GM12872 (cell line): ENCODE measurements at regions not wholly inside any gene's neighbourhood (a gene's known extent, or its start where the extent isn't known, plus 50 kb on each side); places are given as distances from the start of the nearest gene placed in this dataset.

Experiments
- TF ChIP-seq, protein P1 (sequence below): IDR thresholded peaks from 3 replicates; pipeline ENCODE4 v1.5.1; 2011; ENCODE audit warnings: low read depth, mild to moderate bottlenecking, low read length, moderate library complexity; ENCODE audit not compliant: insufficient read depth

DNA sequence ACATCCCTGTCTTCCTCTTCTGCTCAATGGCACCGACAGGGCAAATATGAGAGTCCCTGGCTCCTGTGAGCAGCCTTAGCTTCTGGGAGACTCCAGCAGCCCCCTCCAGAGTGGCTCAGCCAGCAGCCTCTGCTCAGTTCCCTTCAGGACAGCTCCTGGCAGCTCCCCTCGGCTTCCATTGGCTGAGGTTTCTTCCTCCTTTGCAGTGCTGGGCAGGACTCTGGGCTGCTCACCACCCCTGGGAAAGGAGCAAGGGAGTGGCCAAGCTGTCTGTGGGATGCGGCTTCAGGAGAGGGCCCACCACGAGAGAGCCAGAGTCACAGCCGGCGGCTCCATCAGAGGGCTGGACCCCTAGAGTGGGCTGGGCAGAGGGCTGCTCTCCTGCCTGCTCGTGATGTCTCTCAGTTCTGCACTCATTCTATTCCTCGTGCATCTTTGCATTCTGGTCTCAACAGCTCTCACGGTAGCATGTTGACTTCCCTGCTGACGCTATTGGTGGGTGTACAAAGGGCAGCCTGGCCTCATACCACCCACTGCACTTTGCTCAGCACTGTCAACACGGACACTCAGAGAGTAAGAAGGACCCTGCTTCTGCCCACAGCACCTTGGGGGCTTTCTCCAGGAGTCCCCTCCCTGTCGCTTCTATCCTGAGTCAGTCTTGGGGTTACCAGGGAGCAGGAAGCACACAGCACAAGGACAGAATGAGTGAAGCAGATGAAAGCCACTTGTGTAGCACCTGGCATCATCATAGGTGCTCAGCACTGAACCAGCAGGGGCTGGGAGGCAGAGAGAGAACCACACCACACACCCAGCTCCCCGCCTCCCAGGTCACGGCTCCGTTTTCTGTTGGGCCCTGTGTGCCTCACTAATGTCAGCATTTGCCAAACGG, 80.9 kb upstream of the ALDH1B1 start:
- TF ChIP-seq, protein P1, sequence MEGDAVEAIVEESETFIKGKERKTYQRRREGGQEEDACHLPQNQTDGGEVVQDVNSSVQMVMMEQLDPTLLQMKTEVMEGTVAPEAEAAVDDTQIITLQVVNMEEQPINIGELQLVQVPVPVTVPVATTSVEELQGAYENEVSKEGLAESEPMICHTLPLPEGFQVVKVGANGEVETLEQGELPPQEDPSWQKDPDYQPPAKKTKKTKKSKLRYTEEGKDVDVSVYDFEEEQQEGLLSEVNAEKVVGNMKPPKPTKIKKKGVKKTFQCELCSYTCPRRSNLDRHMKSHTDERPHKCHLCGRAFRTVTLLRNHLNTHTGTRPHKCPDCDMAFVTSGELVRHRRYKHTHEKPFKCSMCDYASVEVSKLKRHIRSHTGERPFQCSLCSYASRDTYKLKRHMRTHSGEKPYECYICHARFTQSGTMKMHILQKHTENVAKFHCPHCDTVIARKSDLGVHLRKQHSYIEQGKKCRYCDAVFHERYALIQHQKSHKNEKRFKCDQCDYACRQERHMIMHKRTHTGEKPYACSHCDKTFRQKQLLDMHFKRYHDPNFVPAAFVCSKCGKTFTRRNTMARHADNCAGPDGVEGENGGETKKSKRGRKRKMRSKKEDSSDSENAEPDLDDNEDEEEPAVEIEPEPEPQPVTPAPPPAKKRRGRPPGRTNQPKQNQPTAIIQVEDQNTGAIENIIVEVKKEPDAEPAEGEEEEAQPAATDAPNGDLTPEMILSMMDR, result no peak

DNA sequence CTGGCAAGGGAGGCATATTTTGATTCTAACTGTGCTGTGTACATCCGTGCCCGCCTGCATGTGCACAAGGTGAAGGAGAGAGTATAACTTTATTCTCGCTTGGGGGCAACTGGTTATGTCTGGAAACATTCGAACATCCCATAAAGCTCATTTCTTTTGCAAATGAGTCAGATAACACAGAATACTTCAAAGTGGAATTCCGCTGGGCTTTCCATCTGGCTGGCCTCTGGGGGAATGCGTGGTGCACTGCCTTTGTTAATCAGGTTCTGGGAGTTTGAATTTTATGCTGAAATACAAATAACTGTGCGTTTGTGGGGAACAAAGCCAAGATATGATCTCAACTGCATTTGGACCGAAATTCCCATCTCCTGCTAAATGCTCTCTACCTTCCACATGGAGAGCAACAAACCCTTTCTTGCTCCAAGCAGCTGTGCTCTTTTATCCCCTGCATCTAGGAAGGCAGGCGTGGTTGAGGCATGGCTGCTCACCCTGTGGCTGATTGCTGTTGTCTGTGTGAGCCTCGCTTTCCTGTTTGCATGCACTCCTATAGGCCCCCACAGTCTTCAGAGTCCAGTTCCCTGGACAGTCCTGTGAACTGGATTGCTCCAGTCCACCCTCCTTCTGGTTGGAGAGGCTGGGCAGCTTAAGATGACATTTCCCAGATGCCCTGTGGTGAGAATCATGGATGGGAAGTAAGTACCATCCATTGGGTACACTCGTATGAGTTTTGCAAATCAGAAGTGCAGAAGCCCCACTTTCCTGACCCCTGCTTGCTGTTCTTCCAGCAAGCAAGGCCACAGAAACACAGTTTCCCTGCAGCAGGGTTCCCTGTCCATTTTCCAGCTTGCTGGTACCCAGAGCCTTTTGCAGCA, 82.9 kb upstream of the ALDH1B1 start:
- TF ChIP-seq, protein P1, result no peak

DNA sequence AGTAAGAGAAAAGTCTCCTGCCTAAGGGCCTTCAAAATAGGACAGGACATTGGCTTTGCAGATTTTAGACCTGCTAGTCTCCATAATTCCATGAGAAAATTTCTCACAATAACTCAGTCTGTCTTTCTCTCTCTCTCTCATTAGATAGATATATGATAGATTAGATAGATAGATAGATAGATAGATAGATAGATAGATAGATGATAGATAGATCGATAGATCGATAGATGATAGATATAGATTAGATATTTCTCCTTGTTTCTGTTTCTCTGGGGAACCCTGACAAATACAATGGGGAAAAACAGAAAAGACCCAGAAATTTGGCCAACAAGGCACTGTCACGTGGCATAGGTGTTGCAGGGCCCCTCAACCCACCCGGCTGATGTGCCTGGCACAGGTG, 84.4 kb upstream of the ALDH1B1 start:
- TF ChIP-seq, protein P1, result no peak

- TF ChIP-seq, protein P1, result no peak
These were observed 85.6 kb upstream of the ALDH1B1 start for GRCh38 chr9:38306899-38307298.

DNA sequence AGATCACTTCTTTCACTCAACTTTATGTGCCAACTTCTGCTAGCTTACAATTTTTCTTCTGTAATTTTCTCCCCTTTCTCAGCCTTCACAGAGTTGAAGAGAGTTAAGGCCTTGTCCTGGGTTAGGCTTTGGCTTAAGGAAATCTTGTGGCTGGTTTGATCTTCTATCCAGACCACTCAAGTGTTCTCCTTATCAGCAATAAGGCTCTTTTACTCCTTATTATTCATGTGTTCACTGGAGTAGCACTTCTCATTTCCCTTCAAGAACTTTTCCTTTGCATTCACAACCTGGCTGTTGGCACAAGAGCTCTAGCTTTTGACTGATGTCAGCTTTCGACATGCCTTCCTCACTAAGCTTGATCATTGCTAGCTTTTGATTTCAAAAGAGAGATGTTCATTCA, 86.9 kb upstream of the ALDH1B1 start:
- TF ChIP-seq, protein P1, result no peak

DNA sequence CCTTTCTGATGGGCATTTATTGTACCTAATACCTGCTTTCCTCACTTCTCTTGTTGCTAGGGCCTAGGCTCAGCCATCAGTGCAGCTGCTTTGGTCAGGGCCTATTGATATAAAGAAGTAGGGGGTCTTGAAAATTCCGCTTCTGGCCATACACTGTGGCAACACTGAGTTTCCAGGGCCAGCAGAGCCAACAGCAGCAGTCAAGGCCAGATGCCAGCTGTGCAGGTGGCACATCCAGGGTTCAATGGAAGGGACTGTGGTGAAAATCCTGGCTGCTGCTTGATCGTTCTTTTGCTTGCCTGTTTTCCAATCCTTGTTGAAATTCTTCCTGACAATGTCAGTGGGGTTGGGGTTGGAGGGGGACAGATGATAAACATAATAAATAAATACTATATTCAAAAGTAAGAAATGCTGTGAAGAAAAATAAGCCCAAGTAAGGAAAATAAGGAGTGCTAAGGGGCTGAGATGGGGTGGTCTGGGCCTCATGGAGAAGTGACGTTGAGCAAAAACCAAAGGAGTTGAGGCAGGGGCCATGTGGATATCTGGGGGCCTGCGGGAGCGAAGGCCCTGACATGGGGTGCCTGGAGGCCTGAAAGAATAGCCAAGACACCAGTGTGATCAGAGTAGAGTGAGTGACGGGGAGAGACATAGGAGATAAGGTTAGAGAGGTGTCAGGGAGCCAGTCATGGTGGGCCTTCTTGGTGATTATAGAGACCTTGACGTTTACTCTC, 91.0 kb upstream of the ALDH1B1 start:
- TF ChIP-seq, protein P1, result no peak

DNA sequence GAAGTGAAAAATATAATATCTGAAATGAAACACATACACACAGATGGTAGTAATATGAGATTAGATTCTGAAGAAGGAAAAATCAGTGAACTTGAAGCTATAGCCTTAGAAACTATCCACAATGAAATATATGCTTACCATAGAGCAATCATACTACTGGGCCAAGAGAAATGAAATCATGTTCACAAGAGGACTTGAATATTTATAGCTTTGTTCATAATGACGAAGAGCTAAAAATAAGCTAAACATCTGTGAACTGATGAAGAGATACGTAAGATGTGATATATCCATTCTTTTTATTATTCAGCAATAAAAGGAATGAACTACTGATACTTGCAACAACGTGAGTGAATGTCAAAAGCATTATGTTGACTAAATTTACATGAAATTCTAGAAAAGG, 92.6 kb upstream of the ALDH1B1 start:
- TF ChIP-seq, protein P1, result no peak
